ENCODE measurements at regions not wholly inside any gene's neighbourhood (a gene's known extent, or its start where the extent isn't known, plus 50 kb on each side); places are given as distances from the start of the nearest gene placed in this dataset.

GRCh38 chr15:72858205-72858604 lies 74.6 kb upstream of the ADPGK start:
- peaks cover 26% of the 10 kb centered on the region for H3K27me3 Mint-ChIP-seq (ENCODE audit: insufficient read depth, unreplicated experiment)
- no peak overlapping the region for H3K27ac Mint-ChIP-seq (ENCODE audit: low read depth, unreplicated experiment)
- CTCF ChIA-PET = no interaction called here
- peaks cover 7% of the 10 kb centered on the region for H3K9me3 Mint-ChIP-seq (ENCODE audit: unreplicated experiment)
- no peak overlapping the region for H3K4me3 Mint-ChIP-seq (ENCODE audit: unreplicated experiment)
- DNase-seq (ENCODE audit: unreplicated experiment) = no peak
- BruUV-seq (replicated peaks) = no TSS peak
- H3K36me3 Mint-ChIP-seq (ENCODE audit: insufficient read depth, unreplicated experiment) = no peaks in the 10 kb centered on the region
- POLR2A ChIA-PET = no interaction called here
- intact Hi-C loops (cut with micrococcal nuclease) = no loop called here
- TF ChIP-seq, protein P1, sequence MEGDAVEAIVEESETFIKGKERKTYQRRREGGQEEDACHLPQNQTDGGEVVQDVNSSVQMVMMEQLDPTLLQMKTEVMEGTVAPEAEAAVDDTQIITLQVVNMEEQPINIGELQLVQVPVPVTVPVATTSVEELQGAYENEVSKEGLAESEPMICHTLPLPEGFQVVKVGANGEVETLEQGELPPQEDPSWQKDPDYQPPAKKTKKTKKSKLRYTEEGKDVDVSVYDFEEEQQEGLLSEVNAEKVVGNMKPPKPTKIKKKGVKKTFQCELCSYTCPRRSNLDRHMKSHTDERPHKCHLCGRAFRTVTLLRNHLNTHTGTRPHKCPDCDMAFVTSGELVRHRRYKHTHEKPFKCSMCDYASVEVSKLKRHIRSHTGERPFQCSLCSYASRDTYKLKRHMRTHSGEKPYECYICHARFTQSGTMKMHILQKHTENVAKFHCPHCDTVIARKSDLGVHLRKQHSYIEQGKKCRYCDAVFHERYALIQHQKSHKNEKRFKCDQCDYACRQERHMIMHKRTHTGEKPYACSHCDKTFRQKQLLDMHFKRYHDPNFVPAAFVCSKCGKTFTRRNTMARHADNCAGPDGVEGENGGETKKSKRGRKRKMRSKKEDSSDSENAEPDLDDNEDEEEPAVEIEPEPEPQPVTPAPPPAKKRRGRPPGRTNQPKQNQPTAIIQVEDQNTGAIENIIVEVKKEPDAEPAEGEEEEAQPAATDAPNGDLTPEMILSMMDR (IDR thresholded peaks at IDR 0.05; ENCODE audit: unreplicated experiment) = no peak
- no peaks in the 10 kb centered on the region for H3K4me1 Mint-ChIP-seq (ENCODE audit: insufficient read depth, unreplicated experiment)

- BruUV-seq (replicated peaks) = no TSS peak
- Mint-ChIP-seq H3K4me1 (ENCODE audit: insufficient read depth, unreplicated experiment) (no peaks in the 10 kb centered on the region), H3K4me3 (ENCODE audit: unreplicated experiment) (no peak overlapping the region), H3K9me3 (ENCODE audit: unreplicated experiment) (peaks cover 7% of the 10 kb centered on the region), H3K27me3 (ENCODE audit: insufficient read depth, unreplicated experiment) (peaks cover 32% of the 10 kb centered on the region), H3K36me3 (ENCODE audit: insufficient read depth, unreplicated experiment) (no peaks in the 10 kb centered on the region), H3K27ac (ENCODE audit: low read depth, unreplicated experiment) (no peak overlapping the region)
- intact Hi-C loops (cut with micrococcal nuclease) = no loop called here
- ChIA-PET CTCF (no interaction called here), POLR2A (no interaction called here)
- TF ChIP-seq, protein P1 (IDR thresholded peaks at IDR 0.05; ENCODE audit: unreplicated experiment) = no peak
- peak; percentile 19 for DNase-seq (ENCODE audit: unreplicated experiment)
These were observed 73.9 kb upstream of the ADPGK start for GRCh38 chr15:72857331-72858063.

DNA sequence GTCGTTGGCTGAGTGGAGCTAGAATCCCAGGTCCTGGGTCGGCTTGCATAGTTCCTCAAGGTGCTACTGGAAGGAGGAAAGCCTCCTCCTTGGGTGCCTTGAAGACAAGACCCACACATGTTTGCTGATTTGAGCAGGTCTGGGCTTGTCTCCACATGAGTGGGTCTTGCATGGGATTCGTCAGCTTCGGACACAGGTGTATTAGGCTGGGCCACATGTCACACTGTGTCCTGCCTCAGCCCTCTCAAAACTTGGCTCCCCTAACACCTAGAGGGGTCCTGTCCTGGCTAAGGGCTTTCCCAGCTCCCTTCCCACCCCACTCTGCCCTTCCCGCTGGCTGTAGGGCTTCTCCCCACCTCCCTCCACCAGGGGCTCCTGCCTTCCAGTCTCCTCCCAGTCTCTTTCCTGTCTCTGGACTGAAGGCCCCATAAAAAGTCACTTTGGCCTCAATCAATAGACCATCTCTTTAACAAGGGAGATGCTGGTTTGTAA lies 73.0 kb upstream of the ADPGK start:
- BruUV-seq (replicated peaks) = no TSS peak
- H3K27ac Mint-ChIP-seq (ENCODE audit: low read depth, unreplicated experiment) = no peak overlapping the region
- CTCF ChIA-PET = no interaction called here

DNA sequence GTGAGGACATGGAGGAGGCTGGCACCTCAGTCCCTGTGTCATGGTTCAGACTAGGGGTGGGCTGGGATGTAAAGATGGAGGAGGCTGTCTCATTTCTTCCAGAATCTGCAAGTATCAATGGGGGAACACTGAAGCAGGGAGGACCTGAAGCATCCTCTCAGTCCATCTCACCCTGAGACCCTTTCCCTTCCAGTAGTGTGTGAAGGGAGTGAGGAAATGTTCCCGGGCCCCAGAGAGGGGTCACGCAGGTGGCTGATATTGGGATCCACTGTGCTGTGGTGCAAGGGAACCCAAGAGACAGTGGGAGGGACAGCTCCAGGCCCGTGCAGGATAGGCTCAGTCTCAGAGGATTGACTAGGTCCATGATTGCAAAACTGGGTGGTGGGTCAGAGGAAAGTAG lies 72.2 kb upstream of the ADPGK start:
- H3K27ac Mint-ChIP-seq (ENCODE audit: low read depth, unreplicated experiment) = no peak overlapping the region
- ChIA-PET POLR2A (no interaction called here), CTCF (no interaction called here)
- H3K27me3 Mint-ChIP-seq (ENCODE audit: insufficient read depth, unreplicated experiment) = peaks cover 35% of the 10 kb centered on the region
- H3K9me3 Mint-ChIP-seq (ENCODE audit: unreplicated experiment) = no peaks in the 10 kb centered on the region
- H3K4me1 Mint-ChIP-seq (ENCODE audit: insufficient read depth, unreplicated experiment) = no peaks in the 10 kb centered on the region
- intact Hi-C loops (cut with micrococcal nuclease) = no loop called here
- TF ChIP-seq, protein P1 (IDR thresholded peaks at IDR 0.05; ENCODE audit: unreplicated experiment) = no peak
- BruUV-seq (replicated peaks) = no TSS peak
- no peak for DNase-seq (ENCODE audit: unreplicated experiment)
- no peak overlapping the region for H3K4me3 Mint-ChIP-seq (ENCODE audit: unreplicated experiment)
- no peaks in the 10 kb centered on the region for H3K36me3 Mint-ChIP-seq (ENCODE audit: insufficient read depth, unreplicated experiment)

More for the DNA sequence above, 73.0 kb upstream of the ADPGK start:
- no peaks in the 10 kb centered on the region for H3K9me3 Mint-ChIP-seq (ENCODE audit: unreplicated experiment)
- POLR2A ChIA-PET = no interaction called here
- no peak for DNase-seq (ENCODE audit: unreplicated experiment)
- TF ChIP-seq, protein P1 (IDR thresholded peaks at IDR 0.05; ENCODE audit: unreplicated experiment) = no peak
- intact Hi-C loops (cut with micrococcal nuclease) = no loop called here
- H3K4me3 Mint-ChIP-seq (ENCODE audit: unreplicated experiment) = no peak overlapping the region
- no peaks in the 10 kb centered on the region for H3K36me3 Mint-ChIP-seq (ENCODE audit: insufficient read depth, unreplicated experiment)
- H3K27me3 Mint-ChIP-seq (ENCODE audit: insufficient read depth, unreplicated experiment) = peaks cover 32% of the 10 kb centered on the region
- no peaks in the 10 kb centered on the region for H3K4me1 Mint-ChIP-seq (ENCODE audit: insufficient read depth, unreplicated experiment)

Data from MCF 10A (cell line).